ENCODE measurements at regions not wholly inside any gene's neighbourhood (a gene's known extent, or its start where the extent isn't known, plus 50 kb on each side); places are given as distances from the start of the nearest gene placed in this dataset.
"Not testable (repeated sequence)": the region's sequence is repeated elsewhere in the genome, so short reads cannot be mapped to it uniquely, and the experiment has no call there.

DNA sequence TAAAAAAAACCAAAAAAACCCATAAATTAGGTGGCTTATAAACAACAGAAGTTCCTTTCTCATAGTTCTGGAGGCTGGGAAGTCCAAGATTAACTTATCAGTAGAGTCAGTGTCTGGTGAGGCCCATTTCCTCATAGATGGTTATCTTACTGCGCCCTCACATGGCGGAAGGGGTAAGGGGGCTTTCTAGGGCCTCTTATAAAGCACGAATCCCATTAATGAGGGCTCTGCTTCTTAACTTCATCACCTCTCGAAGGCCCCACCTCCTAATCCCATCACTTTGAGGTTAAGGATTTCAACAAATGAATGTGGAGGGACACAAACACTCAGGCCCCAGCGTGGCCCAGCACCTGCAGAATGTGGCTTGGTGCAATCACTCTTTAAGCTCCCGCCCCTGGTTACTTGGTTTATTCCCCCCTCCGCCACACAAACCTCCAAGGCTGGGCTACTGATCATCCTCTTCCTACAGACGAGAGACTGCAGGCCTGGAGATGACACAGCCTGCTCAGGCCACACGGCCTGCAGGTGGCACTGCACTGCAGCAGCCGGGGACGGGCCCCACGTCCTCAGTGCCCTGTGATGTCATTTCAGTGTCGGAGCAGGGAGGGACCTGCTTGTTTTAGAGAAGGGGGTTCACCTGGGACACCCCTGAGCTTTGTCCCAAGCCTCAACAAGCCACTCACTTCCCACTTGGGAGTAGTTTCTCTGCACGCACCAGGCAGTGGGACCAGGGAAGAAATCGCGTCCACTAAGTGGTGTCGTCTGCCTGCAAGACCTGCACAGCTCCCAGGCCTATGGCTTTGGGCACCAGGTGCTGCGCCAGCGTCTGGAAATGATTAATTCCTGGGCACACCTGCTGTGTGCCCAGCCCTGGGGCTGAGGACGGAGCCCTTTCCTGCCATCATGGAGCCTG lies 178.5 kb downstream of the NPIPB11 start (continued):
- TF ChIP-seq, protein P1, sequence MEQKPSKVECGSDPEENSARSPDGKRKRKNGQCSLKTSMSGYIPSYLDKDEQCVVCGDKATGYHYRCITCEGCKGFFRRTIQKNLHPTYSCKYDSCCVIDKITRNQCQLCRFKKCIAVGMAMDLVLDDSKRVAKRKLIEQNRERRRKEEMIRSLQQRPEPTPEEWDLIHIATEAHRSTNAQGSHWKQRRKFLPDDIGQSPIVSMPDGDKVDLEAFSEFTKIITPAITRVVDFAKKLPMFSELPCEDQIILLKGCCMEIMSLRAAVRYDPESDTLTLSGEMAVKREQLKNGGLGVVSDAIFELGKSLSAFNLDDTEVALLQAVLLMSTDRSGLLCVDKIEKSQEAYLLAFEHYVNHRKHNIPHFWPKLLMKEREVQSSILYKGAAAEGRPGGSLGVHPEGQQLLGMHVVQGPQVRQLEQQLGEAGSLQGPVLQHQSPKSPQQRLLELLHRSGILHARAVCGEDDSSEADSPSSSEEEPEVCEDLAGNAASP (CRISPR knock-in tag; IDR thresholded peaks at IDR 0.05; ENCODE audit: borderline replicate concordance), result peak; percentile 68; the same call in 1 of the 2 replicates
- 0 out of 2 replicates have a peak, but pooled peaks have one; percentile 17 for TF ChIP-seq SAP130 (CRISPR knock-in tag; IDR thresholded peaks at IDR 0.05; ENCODE audit: low read depth)
- TF ChIP-seq MIER2 (CRISPR knock-in tag; IDR thresholded peaks at IDR 0.05), result 0 out of 2 replicates have a peak, but pooled peaks have one; percentile 20
- TF ChIP-seq, protein P2, sequence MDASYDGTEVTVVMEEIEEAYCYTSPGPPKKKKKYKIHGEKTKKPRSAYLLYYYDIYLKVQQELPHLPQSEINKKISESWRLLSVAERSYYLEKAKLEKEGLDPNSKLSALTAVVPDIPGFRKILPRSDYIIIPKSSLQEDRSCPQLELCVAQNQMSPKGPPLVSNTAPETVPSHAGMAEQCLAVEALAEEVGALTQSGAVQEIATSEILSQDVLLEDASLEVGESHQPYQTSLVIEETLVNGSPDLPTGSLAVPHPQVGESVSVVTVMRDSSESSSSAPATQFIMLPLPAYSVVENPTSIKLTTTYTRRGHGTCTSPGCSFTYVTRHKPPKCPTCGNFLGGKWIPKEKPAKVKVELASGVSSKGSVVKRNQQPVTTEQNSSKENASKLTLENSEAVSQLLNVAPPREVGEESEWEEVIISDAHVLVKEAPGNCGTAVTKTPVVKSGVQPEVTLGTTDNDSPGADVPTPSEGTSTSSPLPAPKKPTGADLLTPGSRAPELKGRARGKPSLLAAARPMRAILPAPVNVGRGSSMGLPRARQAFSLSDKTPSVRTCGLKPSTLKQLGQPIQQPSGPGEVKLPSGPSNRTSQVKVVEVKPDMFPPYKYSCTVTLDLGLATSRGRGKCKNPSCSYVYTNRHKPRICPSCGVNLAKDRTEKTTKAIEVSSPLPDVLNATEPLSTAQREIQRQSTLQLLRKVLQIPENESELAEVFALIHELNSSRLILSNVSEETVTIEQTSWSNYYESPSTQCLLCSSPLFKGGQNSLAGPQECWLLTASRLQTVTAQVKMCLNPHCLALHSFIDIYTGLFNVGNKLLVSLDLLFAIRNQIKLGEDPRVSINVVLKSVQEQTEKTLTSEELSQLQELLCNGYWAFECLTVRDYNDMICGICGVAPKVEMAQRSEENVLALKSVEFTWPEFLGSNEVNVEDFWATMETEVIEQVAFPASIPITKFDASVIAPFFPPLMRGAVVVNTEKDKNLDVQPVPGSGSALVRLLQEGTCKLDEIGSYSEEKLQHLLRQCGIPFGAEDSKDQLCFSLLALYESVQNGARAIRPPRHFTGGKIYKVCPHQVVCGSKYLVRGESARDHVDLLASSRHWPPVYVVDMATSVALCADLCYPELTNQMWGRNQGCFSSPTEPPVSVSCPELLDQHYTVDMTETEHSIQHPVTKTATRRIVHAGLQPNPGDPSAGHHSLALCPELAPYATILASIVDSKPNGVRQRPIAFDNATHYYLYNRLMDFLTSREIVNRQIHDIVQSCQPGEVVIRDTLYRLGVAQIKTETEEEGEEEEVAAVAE (CRISPR knock-in tag; IDR thresholded peaks at IDR 0.05; ENCODE audit: borderline replicate concordance), result 0 out of 2 replicates have a peak, but pooled peaks have one; percentile 28
- TF ChIP-seq, protein P3, sequence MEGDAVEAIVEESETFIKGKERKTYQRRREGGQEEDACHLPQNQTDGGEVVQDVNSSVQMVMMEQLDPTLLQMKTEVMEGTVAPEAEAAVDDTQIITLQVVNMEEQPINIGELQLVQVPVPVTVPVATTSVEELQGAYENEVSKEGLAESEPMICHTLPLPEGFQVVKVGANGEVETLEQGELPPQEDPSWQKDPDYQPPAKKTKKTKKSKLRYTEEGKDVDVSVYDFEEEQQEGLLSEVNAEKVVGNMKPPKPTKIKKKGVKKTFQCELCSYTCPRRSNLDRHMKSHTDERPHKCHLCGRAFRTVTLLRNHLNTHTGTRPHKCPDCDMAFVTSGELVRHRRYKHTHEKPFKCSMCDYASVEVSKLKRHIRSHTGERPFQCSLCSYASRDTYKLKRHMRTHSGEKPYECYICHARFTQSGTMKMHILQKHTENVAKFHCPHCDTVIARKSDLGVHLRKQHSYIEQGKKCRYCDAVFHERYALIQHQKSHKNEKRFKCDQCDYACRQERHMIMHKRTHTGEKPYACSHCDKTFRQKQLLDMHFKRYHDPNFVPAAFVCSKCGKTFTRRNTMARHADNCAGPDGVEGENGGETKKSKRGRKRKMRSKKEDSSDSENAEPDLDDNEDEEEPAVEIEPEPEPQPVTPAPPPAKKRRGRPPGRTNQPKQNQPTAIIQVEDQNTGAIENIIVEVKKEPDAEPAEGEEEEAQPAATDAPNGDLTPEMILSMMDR (CRISPR knock-in tag; IDR thresholded peaks at IDR 0.05), result peak; percentile 82
- TF ChIP-seq, protein P4, sequence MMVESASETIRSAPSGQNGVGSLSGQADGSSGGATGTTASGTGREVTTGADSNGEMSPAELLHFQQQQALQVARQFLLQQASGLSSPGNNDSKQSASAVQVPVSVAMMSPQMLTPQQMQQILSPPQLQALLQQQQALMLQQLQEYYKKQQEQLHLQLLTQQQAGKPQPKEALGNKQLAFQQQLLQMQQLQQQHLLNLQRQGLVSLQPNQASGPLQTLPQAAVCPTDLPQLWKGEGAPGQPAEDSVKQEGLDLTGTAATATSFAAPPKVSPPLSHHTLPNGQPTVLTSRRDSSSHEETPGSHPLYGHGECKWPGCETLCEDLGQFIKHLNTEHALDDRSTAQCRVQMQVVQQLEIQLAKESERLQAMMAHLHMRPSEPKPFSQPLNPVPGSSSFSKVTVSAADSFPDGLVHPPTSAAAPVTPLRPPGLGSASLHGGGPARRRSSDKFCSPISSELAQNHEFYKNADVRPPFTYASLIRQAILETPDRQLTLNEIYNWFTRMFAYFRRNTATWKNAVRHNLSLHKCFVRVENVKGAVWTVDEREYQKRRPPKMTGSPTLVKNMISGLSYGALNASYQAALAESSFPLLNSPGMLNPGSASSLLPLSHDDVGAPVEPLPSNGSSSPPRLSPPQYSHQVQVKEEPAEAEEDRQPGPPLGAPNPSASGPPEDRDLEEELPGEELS (CRISPR knock-in tag; IDR thresholded peaks at IDR 0.05), result 0 out of 2 replicates have a peak, but pooled peaks have one; percentile 10
- TF ChIP-seq FOXK1 (CRISPR knock-in tag; IDR thresholded peaks at IDR 0.05; ENCODE audit: borderline replicate concordance, low read depth), result 0 out of 2 replicates have a peak, but pooled peaks have one; percentile 35
- peak; percentile 62 for TF ChIP-seq CREB1 (IDR thresholded peaks at IDR 0.05)
- TF ChIP-seq CREB1 (CRISPR knock-in tag; IDR thresholded peaks at IDR 0.05), result not testable (repeated sequence)
- 0 out of 2 replicates have a peak, but pooled peaks have one; percentile 33 for TF ChIP-seq IRF2 (CRISPR knock-in tag; IDR thresholded peaks at IDR 0.05)
- TF ChIP-seq, protein P5, sequence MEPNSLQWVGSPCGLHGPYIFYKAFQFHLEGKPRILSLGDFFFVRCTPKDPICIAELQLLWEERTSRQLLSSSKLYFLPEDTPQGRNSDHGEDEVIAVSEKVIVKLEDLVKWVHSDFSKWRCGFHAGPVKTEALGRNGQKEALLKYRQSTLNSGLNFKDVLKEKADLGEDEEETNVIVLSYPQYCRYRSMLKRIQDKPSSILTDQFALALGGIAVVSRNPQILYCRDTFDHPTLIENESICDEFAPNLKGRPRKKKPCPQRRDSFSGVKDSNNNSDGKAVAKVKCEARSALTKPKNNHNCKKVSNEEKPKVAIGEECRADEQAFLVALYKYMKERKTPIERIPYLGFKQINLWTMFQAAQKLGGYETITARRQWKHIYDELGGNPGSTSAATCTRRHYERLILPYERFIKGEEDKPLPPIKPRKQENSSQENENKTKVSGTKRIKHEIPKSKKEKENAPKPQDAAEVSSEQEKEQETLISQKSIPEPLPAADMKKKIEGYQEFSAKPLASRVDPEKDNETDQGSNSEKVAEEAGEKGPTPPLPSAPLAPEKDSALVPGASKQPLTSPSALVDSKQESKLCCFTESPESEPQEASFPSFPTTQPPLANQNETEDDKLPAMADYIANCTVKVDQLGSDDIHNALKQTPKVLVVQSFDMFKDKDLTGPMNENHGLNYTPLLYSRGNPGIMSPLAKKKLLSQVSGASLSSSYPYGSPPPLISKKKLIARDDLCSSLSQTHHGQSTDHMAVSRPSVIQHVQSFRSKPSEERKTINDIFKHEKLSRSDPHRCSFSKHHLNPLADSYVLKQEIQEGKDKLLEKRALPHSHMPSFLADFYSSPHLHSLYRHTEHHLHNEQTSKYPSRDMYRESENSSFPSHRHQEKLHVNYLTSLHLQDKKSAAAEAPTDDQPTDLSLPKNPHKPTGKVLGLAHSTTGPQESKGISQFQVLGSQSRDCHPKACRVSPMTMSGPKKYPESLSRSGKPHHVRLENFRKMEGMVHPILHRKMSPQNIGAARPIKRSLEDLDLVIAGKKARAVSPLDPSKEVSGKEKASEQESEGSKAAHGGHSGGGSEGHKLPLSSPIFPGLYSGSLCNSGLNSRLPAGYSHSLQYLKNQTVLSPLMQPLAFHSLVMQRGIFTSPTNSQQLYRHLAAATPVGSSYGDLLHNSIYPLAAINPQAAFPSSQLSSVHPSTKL (CRISPR knock-in tag; IDR thresholded peaks at IDR 0.05), result peak; percentile 37; the same call in 1 of the 2 replicates

Measured in HepG2 (cell line).